Osteoblast (primary cell): ENCODE measurements at regions not wholly inside any gene's neighbourhood (a gene's known extent, or its start where the extent isn't known, plus 50 kb on each side); places are given as distances from the start of the nearest gene placed in this dataset.

Experiments
- DNase-seq: peaks from one replicate; pipeline ENCODE4 v3.0.0; 2011; ENCODE audit warnings: low spot score, mixed read lengths; ENCODE audit not compliant: insufficient read length; ENCODE audit errors: missing footprints
- H2AFZ ChIP-seq: 2 replicates; pipeline ENCODE4 v1.6.0; 2011; ENCODE audit warnings: mild to moderate bottlenecking, low read length
- H3K27ac ChIP-seq: 2 replicates; pipeline ENCODE4 v1.5.1; 2011; ENCODE audit warnings: mild to moderate bottlenecking, low read depth, low read length, moderate library complexity
- H3K27me3 ChIP-seq: 2 replicates; pipeline ENCODE4 v1.6.0; 2012; ENCODE audit warnings: mild to moderate bottlenecking, control low read depth, inconsistent platforms, low read length, moderate library complexity; ENCODE audit not compliant: insufficient read depth
- H3K36me3 ChIP-seq: 2 replicates; pipeline ENCODE4 v1.5.1; 2011; ENCODE audit warnings: mild to moderate bottlenecking, low read length, control low read depth, moderate library complexity; ENCODE audit not compliant: insufficient read depth
- H3K4me1 ChIP-seq: 2 replicates; pipeline ENCODE4 v1.5.1; 2011; ENCODE audit warnings: mild to moderate bottlenecking, low read length, control low read depth, moderate library complexity; ENCODE audit not compliant: insufficient read depth
- H3K4me2 ChIP-seq: 2 replicates; pipeline ENCODE4 v1.6.0; 2011; ENCODE audit warnings: mild to moderate bottlenecking, low read length; ENCODE audit not compliant: insufficient read depth
- H3K4me3 ChIP-seq: fragments of 200-600 bp; sonication (generic); 3 replicates; pipeline ENCODE4 v1.5.1; 2012; ENCODE audit warnings: mild to moderate bottlenecking, low read length, inconsistent platforms; ENCODE audit not compliant: insufficient read depth
- H3K79me2 ChIP-seq: 2 replicates; pipeline ENCODE4 v1.6.0; 2012; ENCODE audit warnings: mild to moderate bottlenecking, low read length, control low read depth, inconsistent platforms; ENCODE audit not compliant: insufficient read depth
- H3K9me3 ChIP-seq: 2 replicates; pipeline ENCODE4 v1.5.1; 2011; ENCODE audit warnings: low read depth, low read length, control low read depth
- H4K20me1 ChIP-seq: 2 replicates; pipeline ENCODE4 v1.6.0; 2012; ENCODE audit warnings: mild to moderate bottlenecking, low read length, control low read depth; ENCODE audit not compliant: insufficient read depth
- TF ChIP-seq, protein P1 (sequence below): IDR thresholded peaks from 2 replicates; pipeline ENCODE4 v1.5.1; 2011; ENCODE audit warnings: mild to moderate bottlenecking, low read depth, low read length, moderate library complexity; ENCODE audit errors: extremely low read depth

DNA sequence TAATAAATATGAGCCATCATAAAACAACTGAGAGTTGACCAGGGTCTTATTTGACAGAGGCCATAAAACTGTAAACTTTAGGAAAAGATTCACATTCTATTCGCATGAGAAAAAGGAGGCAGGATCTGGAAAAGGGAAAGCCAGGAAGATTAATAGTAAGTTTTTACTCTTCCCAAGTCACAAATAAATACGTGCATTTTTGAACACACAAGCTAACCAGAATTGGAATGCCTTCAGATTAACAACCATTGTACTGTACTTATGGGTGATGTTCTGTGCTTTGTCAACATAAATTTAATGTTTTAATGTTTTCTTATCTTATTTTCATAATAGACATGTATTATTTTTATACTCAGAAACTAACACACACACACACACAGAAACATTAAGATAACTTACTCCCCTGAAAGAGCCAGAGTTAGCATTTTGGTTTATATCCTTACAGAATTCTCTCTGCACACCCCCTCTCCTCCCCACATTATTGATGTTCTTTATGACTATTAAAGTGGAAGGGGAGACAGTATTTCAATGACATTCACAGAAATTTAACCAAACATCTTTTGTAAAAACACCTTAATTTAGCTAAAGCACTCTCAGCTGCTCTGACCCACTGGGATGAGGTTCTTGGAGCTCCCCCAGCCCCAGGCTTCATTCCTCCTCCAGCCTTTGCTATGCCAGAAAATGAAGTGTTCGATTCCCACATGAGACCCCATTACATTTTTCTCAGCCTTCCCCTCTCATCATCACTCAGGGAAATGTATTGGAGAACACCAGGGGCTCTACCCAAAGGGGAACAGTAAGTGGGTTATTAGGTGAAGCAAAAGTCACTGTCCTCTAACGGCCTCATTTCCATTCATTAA is 155.5 kb downstream of the ESM1 start:
- no peaks in the 10 kb centered on the region for H3K27me3 ChIP-seq
- no peak overlapping the region for H3K4me3 ChIP-seq
- H4K20me1 ChIP-seq: no peaks in the 10 kb centered on the region
- peaks cover 4% of the 10 kb centered on the region for H3K4me1 ChIP-seq
- no peaks in the 10 kb centered on the region for H3K36me3 ChIP-seq
- no peak overlapping the region for H3K27ac ChIP-seq
- H3K79me2 ChIP-seq: no peaks in the 10 kb centered on the region
- TF ChIP-seq, protein P1, sequence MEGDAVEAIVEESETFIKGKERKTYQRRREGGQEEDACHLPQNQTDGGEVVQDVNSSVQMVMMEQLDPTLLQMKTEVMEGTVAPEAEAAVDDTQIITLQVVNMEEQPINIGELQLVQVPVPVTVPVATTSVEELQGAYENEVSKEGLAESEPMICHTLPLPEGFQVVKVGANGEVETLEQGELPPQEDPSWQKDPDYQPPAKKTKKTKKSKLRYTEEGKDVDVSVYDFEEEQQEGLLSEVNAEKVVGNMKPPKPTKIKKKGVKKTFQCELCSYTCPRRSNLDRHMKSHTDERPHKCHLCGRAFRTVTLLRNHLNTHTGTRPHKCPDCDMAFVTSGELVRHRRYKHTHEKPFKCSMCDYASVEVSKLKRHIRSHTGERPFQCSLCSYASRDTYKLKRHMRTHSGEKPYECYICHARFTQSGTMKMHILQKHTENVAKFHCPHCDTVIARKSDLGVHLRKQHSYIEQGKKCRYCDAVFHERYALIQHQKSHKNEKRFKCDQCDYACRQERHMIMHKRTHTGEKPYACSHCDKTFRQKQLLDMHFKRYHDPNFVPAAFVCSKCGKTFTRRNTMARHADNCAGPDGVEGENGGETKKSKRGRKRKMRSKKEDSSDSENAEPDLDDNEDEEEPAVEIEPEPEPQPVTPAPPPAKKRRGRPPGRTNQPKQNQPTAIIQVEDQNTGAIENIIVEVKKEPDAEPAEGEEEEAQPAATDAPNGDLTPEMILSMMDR: no peak
- no peak overlapping the region for H3K4me2 ChIP-seq
- no peak overlapping the region for H2AFZ ChIP-seq
- H3K9me3 ChIP-seq: no peaks in the 10 kb centered on the region
- DNase-seq: no peak

DNA sequence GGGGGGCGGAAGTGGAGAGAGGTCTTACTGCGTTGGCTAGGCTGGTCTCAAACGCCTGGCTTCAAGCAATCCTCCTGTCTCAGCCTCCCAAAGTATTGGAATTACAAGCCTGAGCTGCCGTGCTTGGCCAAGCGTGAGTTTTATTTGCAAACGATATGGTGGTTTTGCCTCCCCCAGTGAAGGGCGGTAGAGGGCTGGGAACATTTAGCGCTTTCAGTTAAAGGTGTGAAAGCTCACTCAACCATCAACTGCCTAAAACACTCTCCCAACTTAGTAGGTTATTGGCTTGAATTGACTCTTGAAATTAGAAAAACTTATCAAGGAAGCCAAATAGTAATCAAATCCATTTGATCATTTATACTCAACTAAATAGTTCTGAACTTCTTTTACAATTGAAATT is 156.3 kb downstream of the ESM1 start:
- no peak overlapping the region for H3K4me2 ChIP-seq

DNA sequence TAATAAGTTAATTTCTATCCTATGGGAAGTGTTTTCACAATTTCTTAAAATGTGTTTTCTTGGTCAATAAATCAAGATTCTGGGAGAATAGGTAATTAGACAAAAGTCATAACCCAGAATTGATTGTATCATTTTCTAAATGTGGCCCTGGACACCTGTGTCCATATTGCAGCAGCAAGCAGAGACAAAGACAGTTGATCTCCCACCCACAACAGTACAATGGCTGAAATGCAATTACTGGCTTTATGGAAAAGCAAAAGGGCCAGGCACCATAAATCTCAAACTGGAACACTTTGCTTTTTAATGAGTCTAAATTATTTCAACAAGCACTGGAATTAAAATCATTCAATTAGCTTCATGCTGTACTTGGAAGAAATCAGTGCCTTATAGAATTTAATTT is 157.2 kb downstream of the ESM1 start:
- Histone ChIP-seq H3K36me3 (no peaks in the 10 kb centered on the region), H3K27ac (no peak overlapping the region), H2AFZ (no peak overlapping the region), H3K4me2 (no peak overlapping the region), H3K27me3 (no peaks in the 10 kb centered on the region), H3K9me3 (no peaks in the 10 kb centered on the region), H3K4me3 (no peak overlapping the region), H4K20me1 (no peaks in the 10 kb centered on the region), H3K79me2 (no peaks in the 10 kb centered on the region), H3K4me1 (peaks cover 9% of the 10 kb centered on the region)
- no peak for DNase-seq
- TF ChIP-seq, protein P1: no peak

More for the DNA sequence above, 156.3 kb downstream of the ESM1 start:
- no peaks in the 10 kb centered on the region for H3K9me3 ChIP-seq
- no peaks in the 10 kb centered on the region for H3K36me3 ChIP-seq
- no peak overlapping the region for H2AFZ ChIP-seq
- no peak for DNase-seq
- H3K27me3 ChIP-seq: no peaks in the 10 kb centered on the region
- TF ChIP-seq, protein P1: no peak
- peaks cover 9% of the 10 kb centered on the region for H3K4me1 ChIP-seq
- H3K4me3 ChIP-seq: no peak overlapping the region
- no peak overlapping the region for H3K27ac ChIP-seq
- no peaks in the 10 kb centered on the region for H3K79me2 ChIP-seq
- no peaks in the 10 kb centered on the region for H4K20me1 ChIP-seq

DNA sequence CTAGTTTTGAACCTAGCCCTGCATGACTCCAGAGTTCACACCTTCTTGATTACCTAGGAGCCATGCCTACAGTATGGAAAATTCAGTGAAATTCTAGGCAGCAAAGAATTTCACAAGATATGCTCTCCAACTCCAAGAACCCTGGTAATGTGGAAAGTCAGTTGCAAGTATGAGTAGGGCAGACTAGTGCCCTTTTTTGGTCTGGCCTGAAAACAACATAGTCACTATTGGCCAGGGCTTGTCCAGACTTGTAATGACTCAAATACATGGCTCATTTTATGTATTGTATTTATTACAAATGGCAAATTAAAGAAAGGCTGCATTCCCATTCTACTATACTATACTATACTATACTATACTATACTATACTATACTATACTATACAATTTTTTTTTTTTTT is 160.4 kb downstream of the ESM1 start:
- no peak overlapping the region for H2AFZ ChIP-seq
- no peaks in the 10 kb centered on the region for H3K36me3 ChIP-seq
- TF ChIP-seq, protein P1: no peak
- no peak overlapping the region for H3K4me2 ChIP-seq
- H3K27me3 ChIP-seq: no peaks in the 10 kb centered on the region
- no peak overlapping the region for H3K4me3 ChIP-seq
- no peaks in the 10 kb centered on the region for H4K20me1 ChIP-seq
- DNase-seq: no peak
- peaks cover 20% of the 10 kb centered on the region for H3K4me1 ChIP-seq
- no peaks in the 10 kb centered on the region for H3K79me2 ChIP-seq
- no peaks in the 10 kb centered on the region for H3K9me3 ChIP-seq
- H3K27ac ChIP-seq: no peak overlapping the region
